Aorta (tissue), 5 donors: ENCODE measurements at regions not wholly inside any gene's neighbourhood (a gene's known extent, or its start where the extent isn't known, plus 50 kb on each side); places are given as distances from the start of the nearest gene placed in this dataset.

Experiments
- ATAC-seq: fragments of 200-7000 bp; cut with Tn5 transposase; one replicate; pipeline ENCODE4 v1.9.1; 2022; ENCODE audit warnings: moderate library complexity; ENCODE audit not compliant: low FRiP score
- DNase-seq, 2 donors: peaks; one replicate each; pipeline ENCODE4 v3.0.0-alpha.2; 2020
- H3K27ac ChIP-seq, 2 donors: one replicate each; pipeline ENCODE4 v1.5.1; 2013; ENCODE audit warnings: low read length in 2 of 2, mild to moderate bottlenecking in 2 of 2, moderate library complexity in 2 of 2, control low read depth in 1 of 2, inconsistent platforms in 1 of 2, low read depth in 1 of 2
- H3K27me3 ChIP-seq, 2 donors: one replicate each; pipeline ENCODE4 v1.6.1; 2013; ENCODE audit warnings: control low read depth in 1 of 2, low read length in 1 of 2, mild to moderate bottlenecking in 1 of 2, moderate library complexity in 1 of 2; ENCODE audit not compliant: insufficient read depth in 2 of 2, control insufficient read depth in 1 of 2
- H3K36me3 ChIP-seq, 2 donors: one replicate each; pipeline ENCODE4 v1.6.1; 2013; ENCODE audit warnings: control low read depth in 1 of 2, low read length in 1 of 2, mild to moderate bottlenecking in 1 of 2; ENCODE audit not compliant: insufficient read depth in 2 of 2, control insufficient read depth in 1 of 2
- H3K4me1 ChIP-seq, 2 donors: one replicate each; pipeline ENCODE4 v1.6.1; 2013; ENCODE audit warnings: low read length in 2 of 2, control low read depth in 1 of 2, mild to moderate bottlenecking in 1 of 2, moderate library complexity in 1 of 2; ENCODE audit not compliant: insufficient read depth in 2 of 2, control insufficient read depth in 1 of 2
- H3K4me3 ChIP-seq, 2 donors: one replicate each; pipeline ENCODE4 v1.5.1; 2013; ENCODE audit warnings: low read length in 2 of 2, control low read depth in 1 of 2, mild to moderate bottlenecking in 1 of 2
- H3K9me3 ChIP-seq: one replicate; pipeline ENCODE4 v1.6.1; 2013; ENCODE audit warnings: mild to moderate bottlenecking, low read length; ENCODE audit not compliant: control insufficient read depth
- WGBS, 2 donors: extraction: QIAGEN DNeasy Blood & Tissue Kit; methylation state at CpG; one replicate each; pipeline ENCODE4 v1.1.7; 2013; 5-methylcytosine and 5-hydroxymethylcytosine counted together
- intact Hi-C, 2 donors: fragments of 100-400 bp; cut with DNase I; formaldehyde crosslinking; loops; one replicate each; pipeline versions ENCODE4 v1.14.2 to v1.15.0; 2022
- donor health status: healthy with polysubstance abuse.
- donor health status: Bipolar disorder and iron deficiency.
- donor health status: DM: no; HTN: no; CAD: no.
- donor health status: DM: no; HTN: no; CAD: no.
- donor health status: DM: yes; HTN: yes; CAD: no.

- ATAC-seq (no peak), DNase-seq (no peak)
- Histone ChIP-seq H3K36me3 (no peaks in the 10 kb centered on the region), H3K27ac (no peak overlapping the region), H3K4me3 (no peak overlapping the region), H3K27me3 (no peaks in the 10 kb centered on the region), H3K4me1 (no peaks in the 10 kb centered on the region), H3K9me3 (no peaks in the 10 kb centered on the region)
- 91 to 92% methylated on average over 6 of the region's 6 CpGs for WGBS, 2 donors
- intact Hi-C loops = no loop called here
These were observed 96.4 kb upstream of the CACNA2D1 start for GRCh38 chr7:82539969-82540368.

- Histone ChIP-seq H3K4me1 (no peaks in the 10 kb centered on the region), H3K36me3 (no peaks in the 10 kb centered on the region), H3K9me3 (no peaks in the 10 kb centered on the region), H3K27me3 (no peaks in the 10 kb centered on the region), H3K4me3 (no peak overlapping the region), H3K27ac (no peak overlapping the region)
- DNase-seq (no peak), ATAC-seq (no peak)
- 38 to 63% methylated on average over 1 of the region's 1 CpG for WGBS, 2 donors
- intact Hi-C loops = no loop called here
These were observed 91.1 kb upstream of the CACNA2D1 start for GRCh38 chr7:82534684-82535083.

GRCh38 chr7:82530361-82530760 lies 86.8 kb upstream of the CACNA2D1 start:
- no peak overlapping the region for H3K4me3 ChIP-seq
- DNase-seq = no peak
- no peaks in the 10 kb centered on the region for H3K9me3 ChIP-seq
- no peak overlapping the region for H3K27ac ChIP-seq
- no peak for ATAC-seq
- no peaks in the 10 kb centered on the region for H3K27me3 ChIP-seq
- no peaks in the 10 kb centered on the region for H3K36me3 ChIP-seq
- 76 to 77% methylated on average over 5 of the region's 5 CpGs for WGBS, 2 donors
- no peaks in the 10 kb centered on the region for H3K4me1 ChIP-seq
- intact Hi-C loops = no loop called here

GRCh38 chr7:82528577-82529310 lies 85.2 kb upstream of the CACNA2D1 start:
- intact Hi-C loops = no loop called here
- Histone ChIP-seq H3K9me3 (no peaks in the 10 kb centered on the region), H3K27ac (no peak overlapping the region), H3K27me3 (no peaks in the 10 kb centered on the region), H3K4me3 (no peak overlapping the region), H3K4me1 (no peaks in the 10 kb centered on the region), H3K36me3 (no peaks in the 10 kb centered on the region)
- DNase-seq = no peak
- ATAC-seq = no peak
- WGBS, 2 donors = 66% methylated on average over 3 of the region's 3 CpGs

GRCh38 chr7:82527851-82528250 lies 84.3 kb upstream of the CACNA2D1 start:
- Histone ChIP-seq H3K27me3 (no peaks in the 10 kb centered on the region), H3K27ac (no peak overlapping the region), H3K4me1 (no peaks in the 10 kb centered on the region), H3K9me3 (no peaks in the 10 kb centered on the region), H3K4me3 (no peak overlapping the region), H3K36me3 (no peaks in the 10 kb centered on the region)
- no peak for DNase-seq
- intact Hi-C loops = no loop called here
- WGBS, 2 donors = 69 to 77% methylated on average over 1 of the region's 1 CpG
- ATAC-seq = no peak

- Histone ChIP-seq H3K4me1 (no peaks in the 10 kb centered on the region), H3K9me3 (no peaks in the 10 kb centered on the region), H3K36me3 (no peaks in the 10 kb centered on the region), H3K27ac (no peak overlapping the region), H3K27me3 (no peaks in the 10 kb centered on the region), H3K4me3 (no peak overlapping the region)
- DNase-seq (no peak), ATAC-seq (no peak)
- 24 to 33% methylated on average over 2 of the region's 2 CpGs for WGBS, 2 donors
- intact Hi-C loops = no loop called here
These were observed 78.4 kb upstream of the CACNA2D1 start for GRCh38 chr7:82521906-82522445.

GRCh38 chr7:82517050-82517449 lies 73.5 kb upstream of the CACNA2D1 start:
- Histone ChIP-seq H3K4me3 (no peak overlapping the region), H3K9me3 (no peaks in the 10 kb centered on the region), H3K27me3 (no peaks in the 10 kb centered on the region), H3K36me3 (no peaks in the 10 kb centered on the region), H3K27ac (no peak overlapping the region), H3K4me1 (no peaks in the 10 kb centered on the region)
- intact Hi-C loops = no loop called here
- DNase-seq (no peak), ATAC-seq (no peak)
- WGBS, 2 donors = 90 to 93% methylated on average over 2 of the region's 2 CpGs

GRCh38 chr7:82511542-82511941 lies 68.0 kb upstream of the CACNA2D1 start:
- Histone ChIP-seq H3K9me3 (no peaks in the 10 kb centered on the region), H3K4me3 (no peak overlapping the region), H3K4me1 (no peaks in the 10 kb centered on the region), H3K27ac (no peak overlapping the region), H3K36me3 (no peaks in the 10 kb centered on the region), H3K27me3 (no peaks in the 10 kb centered on the region)
- DNase-seq = no peak
- no peak for ATAC-seq
- intact Hi-C loops = no loop called here

GRCh38 chr7:82507976-82508677 lies 64.5 kb upstream of the CACNA2D1 start:
- 33 to 44% methylated on average over 21 to 25 of the region's 25 CpGs for WGBS, 2 donors
- peak; percentile 33 for ATAC-seq
- DNase-seq = no peak

More at GRCh38 chr7:82507976-82508677, 64.5 kb upstream of the CACNA2D1 start:
- intact Hi-C loops = no loop called here
- Histone ChIP-seq H3K27me3 (no peaks in the 10 kb centered on the region), H3K9me3 (no peaks in the 10 kb centered on the region), H3K4me3 (no peak overlapping the region), H3K27ac (no peak overlapping the region), H3K4me1 (peaks cover 0 to 1% of the 10 kb centered on the region in 2 donors), H3K36me3 (no peaks in the 10 kb centered on the region)
